ENCODE measurements at regions not wholly inside any gene's neighbourhood (a gene's known extent, or its start where the extent isn't known, plus 50 kb on each side); places are given as distances from the start of the nearest gene placed in this dataset.

- TF ChIP-seq, protein P1, sequence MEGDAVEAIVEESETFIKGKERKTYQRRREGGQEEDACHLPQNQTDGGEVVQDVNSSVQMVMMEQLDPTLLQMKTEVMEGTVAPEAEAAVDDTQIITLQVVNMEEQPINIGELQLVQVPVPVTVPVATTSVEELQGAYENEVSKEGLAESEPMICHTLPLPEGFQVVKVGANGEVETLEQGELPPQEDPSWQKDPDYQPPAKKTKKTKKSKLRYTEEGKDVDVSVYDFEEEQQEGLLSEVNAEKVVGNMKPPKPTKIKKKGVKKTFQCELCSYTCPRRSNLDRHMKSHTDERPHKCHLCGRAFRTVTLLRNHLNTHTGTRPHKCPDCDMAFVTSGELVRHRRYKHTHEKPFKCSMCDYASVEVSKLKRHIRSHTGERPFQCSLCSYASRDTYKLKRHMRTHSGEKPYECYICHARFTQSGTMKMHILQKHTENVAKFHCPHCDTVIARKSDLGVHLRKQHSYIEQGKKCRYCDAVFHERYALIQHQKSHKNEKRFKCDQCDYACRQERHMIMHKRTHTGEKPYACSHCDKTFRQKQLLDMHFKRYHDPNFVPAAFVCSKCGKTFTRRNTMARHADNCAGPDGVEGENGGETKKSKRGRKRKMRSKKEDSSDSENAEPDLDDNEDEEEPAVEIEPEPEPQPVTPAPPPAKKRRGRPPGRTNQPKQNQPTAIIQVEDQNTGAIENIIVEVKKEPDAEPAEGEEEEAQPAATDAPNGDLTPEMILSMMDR (IDR thresholded peaks at IDR 0.05; ENCODE audit: low read depth, low read length) = no peak
- TF ChIP-seq POLR2A (IDR thresholded peaks at IDR 0.05; ENCODE audit: extremely low read depth, insufficient read length) = no peak
- TF ChIP-seq, protein P2, sequence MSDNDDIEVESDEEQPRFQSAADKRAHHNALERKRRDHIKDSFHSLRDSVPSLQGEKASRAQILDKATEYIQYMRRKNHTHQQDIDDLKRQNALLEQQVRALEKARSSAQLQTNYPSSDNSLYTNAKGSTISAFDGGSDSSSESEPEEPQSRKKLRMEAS (IDR thresholded peaks at IDR 0.05; ENCODE audit: low read depth, low read length) = no peak
Measured at GRCh38 chr2:6493669-6494068, 372.0 kb downstream of the CMPK2 start.
